Keratinocyte (primary cell): ENCODE measurements at regions not wholly inside any gene's neighbourhood (a gene's known extent, or its start where the extent isn't known, plus 50 kb on each side); places are given as distances from the start of the nearest gene placed in this dataset.

Source experiments
- DNase-seq: peaks from one replicate; pipeline ENCODE4 v3.0.0-alpha.2; 2011; ENCODE audit warnings: low read depth, missing footprints, low spot score
- FAIRE-seq: peaks from 2 replicates; lab custom pipeline; 2011; peaks lifted over from hg19 to GRCh38; lab: Jason Lieb, UNC
- H2AFZ ChIP-seq: 2 replicates; pipeline ENCODE4 v1.6.0; 2012; ENCODE audit warnings: low read length, control low read depth, inconsistent platforms; ENCODE audit not compliant: control insufficient read depth
- H3K27ac ChIP-seq: 2 replicates; pipeline ENCODE4 v1.5.1; 2011; ENCODE audit warnings: low read length; ENCODE audit not compliant: control insufficient read depth, insufficient read depth
- H3K27me3 ChIP-seq: 3 replicates; pipeline ENCODE4 v1.6.0; 2011; ENCODE audit warnings: low read length; ENCODE audit not compliant: control insufficient read depth, insufficient read depth; ENCODE audit errors: extremely low read depth
- H3K36me3 ChIP-seq, 2 experiments: 2 replicates in 1 of 2; 3 replicates in 1 of 2; pipeline ENCODE4 v1.5.1; 2011; ENCODE audit warnings: low read length in 2 of 2, mild to moderate bottlenecking in 1 of 2; ENCODE audit not compliant: control insufficient read depth in 2 of 2, insufficient read depth in 2 of 2; ENCODE audit errors: extremely low read depth in 1 of 2
- H3K4me1 ChIP-seq: 3 replicates; pipeline ENCODE4 v1.5.1; 2011; ENCODE audit warnings: low read length; ENCODE audit not compliant: control insufficient read depth, insufficient read depth; ENCODE audit errors: extremely low read depth
- H3K4me2 ChIP-seq: 3 replicates; pipeline ENCODE4 v1.6.0; 2011; ENCODE audit warnings: low read depth, low read length; ENCODE audit not compliant: control insufficient read depth, insufficient read depth; ENCODE audit errors: extremely low read depth
- H3K4me3 ChIP-seq, 3 experiments: fragments of 200-600 bp in 1 of 3; sonication (generic) in 1 of 3; 2 replicates in 2 of 3; 3 replicates in 1 of 3; pipeline ENCODE4 v1.5.1; 2011 to 2016; ENCODE audit warnings: low read length in 3 of 3, mild to moderate bottlenecking in 3 of 3, control low read depth in 2 of 3, inconsistent platforms in 1 of 3, low read depth in 1 of 3, mixed read lengths in 1 of 3, mixed run types in 1 of 3, moderate library complexity in 1 of 3; ENCODE audit not compliant: control insufficient read depth in 2 of 3, insufficient read depth in 2 of 3; ENCODE audit errors: extremely low read depth in 1 of 3
- H3K79me2 ChIP-seq: 2 replicates; pipeline ENCODE4 v1.6.0; 2012; ENCODE audit warnings: low read length; ENCODE audit not compliant: control insufficient read depth, insufficient read depth
- H3K9ac ChIP-seq: 3 replicates; pipeline ENCODE4 v1.6.0; 2011; ENCODE audit warnings: low read length; ENCODE audit not compliant: control insufficient read depth, insufficient read depth; ENCODE audit errors: extremely low read depth
- H3K9me1 ChIP-seq: 3 replicates; pipeline ENCODE4 v1.6.0; 2011; ENCODE audit warnings: low read length; ENCODE audit not compliant: control insufficient read depth, insufficient read depth; ENCODE audit errors: extremely low read depth
- H3K9me3 ChIP-seq: 2 replicates; pipeline ENCODE4 v1.5.1; 2012; ENCODE audit warnings: low read depth, low read length; ENCODE audit not compliant: control insufficient read depth
- H4K20me1 ChIP-seq: 3 replicates; pipeline ENCODE4 v1.6.0; 2011; ENCODE audit warnings: low read length; ENCODE audit not compliant: control insufficient read depth, insufficient read depth; ENCODE audit errors: extremely low read depth
- CTCF ChIP-seq, 3 experiments: IDR thresholded peaks in 1 of 3; conservative IDR thresholded peaks in 1 of 3; optimal IDR thresholded peaks in 1 of 3; 2 replicates in 2 of 3; 3 replicates in 1 of 3; pipeline versions ENCODE3 to v1.5.1; 2011; ENCODE audit warnings: low read length in 3 of 3, mild to moderate bottlenecking in 3 of 3, moderate library complexity in 2 of 3, control low read depth in 1 of 3, inconsistent platforms in 1 of 3; ENCODE audit not compliant: insufficient read depth in 2 of 3; ENCODE audit errors: extremely low read depth in 1 of 3
- EZH2 ChIP-seq: IDR thresholded peaks from one replicate; pipeline ENCODE4 v1.6.1; 2012; ENCODE audit warnings: inconsistent platforms, mild to moderate bottlenecking, low read length, moderate library complexity
- dilution Hi-C: fragments of 300-500 bp; cut with MboI; formaldehyde crosslinking; loops from one replicate; pipeline ENCODE4 v1.7.0; 2020; ENCODE audit warnings: low sequenced_read_pairs; ENCODE audit not compliant: extremely low pct_ligation_motif_present

DNA sequence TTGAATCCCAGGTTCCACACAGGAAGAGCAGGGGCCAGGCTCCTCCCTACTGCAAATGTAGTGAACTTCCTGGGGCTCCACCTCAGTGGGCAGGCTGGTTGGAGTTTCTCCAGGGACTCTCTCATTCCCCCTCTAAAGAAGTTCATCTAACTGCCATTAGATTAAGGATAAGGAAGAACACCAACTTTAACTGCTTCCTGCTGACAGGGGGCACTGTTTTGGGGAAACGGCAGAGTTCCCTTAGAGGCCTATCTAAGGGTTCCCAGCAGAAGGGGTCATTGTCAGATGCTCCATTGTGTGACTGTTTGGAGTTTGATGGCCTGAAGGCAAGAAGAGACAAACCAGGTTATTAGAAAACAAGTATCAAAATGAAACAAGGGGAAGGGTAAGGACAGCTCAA, 2159.7 kb upstream of the PIK3C3 start:
- H3K27ac ChIP-seq: no peak overlapping the region
- H3K27me3 ChIP-seq: no peaks in the 10 kb centered on the region
- no peaks in the 10 kb centered on the region for H3K9me1 ChIP-seq
- no peak for DNase-seq
- no peaks in the 10 kb centered on the region for H4K20me1 ChIP-seq
- no peak overlapping the region for H3K4me3 ChIP-seq
- TF ChIP-seq CTCF (optimal IDR thresholded peaks at IDR 0.05 in 1 of 3, IDR thresholded peaks at IDR 0.05 in 1 of 3, conservative IDR thresholded peaks at IDR 0.05 in 1 of 3; ENCODE audit: extremely low read depth in 1 of 3, insufficient read depth in 2 of 3, low read length in 3 of 3) (no peak), EZH2 (no peak)
- no peak overlapping the region for H3K9ac ChIP-seq
- no peak overlapping the region for H3K4me2 ChIP-seq
- FAIRE-seq: no peak
- no peak overlapping the region for H2AFZ ChIP-seq
- no peaks in the 10 kb centered on the region for H3K9me3 ChIP-seq
- no peaks in the 10 kb centered on the region for H3K36me3 ChIP-seq
- peaks cover 4% of the 10 kb centered on the region for H3K4me1 ChIP-seq
- peaks cover 41% of the 10 kb centered on the region for H3K79me2 ChIP-seq
- dilution Hi-C loops: no loop called here

DNA sequence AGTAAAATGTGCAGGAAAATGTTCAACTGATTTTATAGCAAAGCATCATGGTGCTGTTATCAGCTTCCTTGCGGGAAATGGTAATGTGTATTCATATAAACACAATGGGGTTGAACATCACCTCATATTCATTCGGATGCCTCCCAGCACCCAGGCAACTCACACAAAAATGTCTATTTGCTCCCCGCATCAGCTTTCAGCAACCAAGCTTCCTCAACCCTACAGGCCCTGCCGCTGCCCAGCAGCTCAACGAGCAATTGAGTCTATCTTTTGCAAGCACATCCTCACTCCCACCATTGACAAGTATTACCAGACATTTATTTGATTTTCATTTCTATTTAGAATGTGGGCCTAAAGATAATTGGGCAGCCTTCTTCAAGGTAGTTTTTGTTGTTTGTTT, 2161.4 kb upstream of the PIK3C3 start:
- no peaks in the 10 kb centered on the region for H3K27me3 ChIP-seq
- no peaks in the 10 kb centered on the region for H3K9me1 ChIP-seq
- no peak for TF ChIP-seq EZH2
- TF ChIP-seq CTCF (optimal IDR thresholded peaks at IDR 0.05 in 1 of 3, IDR thresholded peaks at IDR 0.05 in 1 of 3, conservative IDR thresholded peaks at IDR 0.05 in 1 of 3; ENCODE audit: extremely low read depth in 1 of 3, insufficient read depth in 2 of 3, low read length in 3 of 3): no peak
- H3K36me3 ChIP-seq: no peaks in the 10 kb centered on the region
- H3K4me2 ChIP-seq: no peak overlapping the region
- DNase-seq: no peak
- no peak overlapping the region for H3K4me3 ChIP-seq
- H3K9me3 ChIP-seq: no peaks in the 10 kb centered on the region
- H4K20me1 ChIP-seq: no peaks in the 10 kb centered on the region
- H3K4me1 ChIP-seq: peaks cover 11% of the 10 kb centered on the region
- H3K9ac ChIP-seq: no peak overlapping the region
- dilution Hi-C loops: no loop called here
- peaks cover 38% of the 10 kb centered on the region for H3K79me2 ChIP-seq
- no peak overlapping the region for H2AFZ ChIP-seq
- FAIRE-seq: no peak
- H3K27ac ChIP-seq: no peak overlapping the region
